ENCODE measurements at regions not wholly inside any gene's neighbourhood (a gene's known extent, or its start where the extent isn't known, plus 50 kb on each side); places are given as distances from the start of the nearest gene placed in this dataset.

DNA sequence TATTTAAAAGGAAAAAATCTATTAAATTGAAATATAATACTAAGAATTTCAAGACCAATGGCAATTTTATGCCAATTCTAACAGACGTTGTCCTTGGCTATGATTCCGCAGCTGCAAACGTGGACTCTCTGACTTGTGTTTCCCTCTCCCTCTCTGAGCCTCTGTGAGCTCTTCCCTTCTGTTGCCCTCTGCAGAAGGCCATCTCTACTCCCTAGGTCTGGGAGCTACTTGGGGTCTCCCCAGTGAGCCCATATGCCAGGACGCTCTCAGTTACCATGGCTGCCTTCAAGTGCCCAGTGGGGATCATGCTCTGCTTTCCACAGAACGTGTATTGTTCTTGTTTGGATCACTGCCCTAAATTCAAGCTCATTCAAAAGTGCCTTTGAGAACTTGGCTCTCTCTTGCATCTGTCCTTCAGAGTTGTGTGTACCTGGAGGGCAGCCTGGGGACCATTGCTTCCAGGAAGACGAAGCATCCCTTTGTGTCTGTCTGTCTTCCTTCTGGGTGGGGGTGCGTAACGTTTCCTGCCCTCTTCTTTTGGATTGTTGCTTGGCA, 97.5 kb upstream of the TSPAN2 start:
- Histone ChIP-seq H3K9ac (ENCODE audit: low read depth, low read length) (no peak overlapping the region), H3K4me3 (ENCODE audit: low read length) (no peak overlapping the region), H3K36me3 (ENCODE audit: insufficient read depth, low read depth, low read length) (no peaks in the 10 kb centered on the region), H3K27ac (ENCODE audit: low read length) (no peak overlapping the region), H3K4me1 (ENCODE audit: insufficient read depth, low read length) (peaks cover 5% of the 10 kb centered on the region; the same call in 1 of the 2 replicates), H3K9me3 (ENCODE audit: insufficient read depth, low read depth, low read length) (no peaks in the 10 kb centered on the region), H3K27me3 (ENCODE audit: insufficient read depth, low read length) (no peaks in the 10 kb centered on the region)

DNA sequence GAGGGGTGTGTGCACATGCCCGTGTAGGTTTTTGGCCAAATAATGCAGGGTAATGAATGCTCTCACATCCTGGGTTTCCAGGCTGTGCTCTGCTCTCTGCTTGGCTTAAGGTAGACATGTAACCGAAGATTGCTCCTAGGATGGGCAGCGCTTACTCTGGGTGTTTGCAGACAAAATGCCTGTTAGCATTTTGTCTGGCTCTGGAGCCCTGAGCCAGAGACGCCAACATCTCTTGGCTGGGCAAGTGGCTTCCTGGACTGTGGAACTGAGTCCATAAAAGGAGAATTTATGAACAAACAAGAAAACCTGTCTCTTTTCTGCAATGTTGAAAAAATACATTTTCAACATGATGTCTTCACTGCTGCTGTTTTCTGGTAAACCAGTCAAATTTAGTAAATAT, 96.0 kb upstream of the TSPAN2 start:
- no peaks in the 10 kb centered on the region for H3K36me3 ChIP-seq (ENCODE audit: insufficient read depth, low read depth, low read length)
- no peak overlapping the region for H3K9ac ChIP-seq (ENCODE audit: low read depth, low read length)
- H3K27ac ChIP-seq (ENCODE audit: low read length), result no peak overlapping the region
- no peak overlapping the region for H3K4me3 ChIP-seq (ENCODE audit: low read length)
- H3K9me3 ChIP-seq (ENCODE audit: insufficient read depth, low read depth, low read length), result no peaks in the 10 kb centered on the region
- H3K4me1 ChIP-seq (ENCODE audit: insufficient read depth, low read length), result peaks cover 5% of the 10 kb centered on the region; the same call in 1 of the 2 replicates
- H3K27me3 ChIP-seq (ENCODE audit: insufficient read depth, low read length), result no peaks in the 10 kb centered on the region

DNA sequence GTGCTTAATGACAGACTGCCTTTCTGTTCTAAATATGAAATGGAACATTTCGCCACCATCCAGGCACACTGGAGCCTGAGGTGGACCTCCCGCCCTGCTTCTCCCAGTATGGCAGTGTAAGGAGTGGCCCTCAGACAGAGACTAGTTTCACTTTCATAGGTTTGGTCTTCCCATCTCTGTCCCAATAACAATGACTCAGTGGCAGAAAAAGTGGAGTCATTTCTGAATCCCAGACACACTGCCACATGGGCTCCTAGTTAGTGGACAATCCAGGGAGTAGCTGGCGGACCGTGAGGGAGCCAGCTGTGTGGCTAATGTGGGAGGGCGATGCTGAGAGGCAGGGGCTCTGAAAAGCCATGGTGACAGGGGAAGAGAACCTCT, 95.6 kb upstream of the TSPAN2 start:
- Histone ChIP-seq H3K36me3 (ENCODE audit: insufficient read depth, low read depth, low read length) (no peaks in the 10 kb centered on the region), H3K9me3 (ENCODE audit: insufficient read depth, low read depth, low read length) (no peaks in the 10 kb centered on the region), H3K4me1 (ENCODE audit: insufficient read depth, low read length) (peaks cover under 1% of the 10 kb centered on the region; the same call in 1 of the 2 replicates), H3K9ac (ENCODE audit: low read depth, low read length) (no peak overlapping the region), H3K4me3 (ENCODE audit: low read length) (no peak overlapping the region), H3K27me3 (ENCODE audit: insufficient read depth, low read length) (no peaks in the 10 kb centered on the region), H3K27ac (ENCODE audit: low read length) (no peak overlapping the region)

DNA sequence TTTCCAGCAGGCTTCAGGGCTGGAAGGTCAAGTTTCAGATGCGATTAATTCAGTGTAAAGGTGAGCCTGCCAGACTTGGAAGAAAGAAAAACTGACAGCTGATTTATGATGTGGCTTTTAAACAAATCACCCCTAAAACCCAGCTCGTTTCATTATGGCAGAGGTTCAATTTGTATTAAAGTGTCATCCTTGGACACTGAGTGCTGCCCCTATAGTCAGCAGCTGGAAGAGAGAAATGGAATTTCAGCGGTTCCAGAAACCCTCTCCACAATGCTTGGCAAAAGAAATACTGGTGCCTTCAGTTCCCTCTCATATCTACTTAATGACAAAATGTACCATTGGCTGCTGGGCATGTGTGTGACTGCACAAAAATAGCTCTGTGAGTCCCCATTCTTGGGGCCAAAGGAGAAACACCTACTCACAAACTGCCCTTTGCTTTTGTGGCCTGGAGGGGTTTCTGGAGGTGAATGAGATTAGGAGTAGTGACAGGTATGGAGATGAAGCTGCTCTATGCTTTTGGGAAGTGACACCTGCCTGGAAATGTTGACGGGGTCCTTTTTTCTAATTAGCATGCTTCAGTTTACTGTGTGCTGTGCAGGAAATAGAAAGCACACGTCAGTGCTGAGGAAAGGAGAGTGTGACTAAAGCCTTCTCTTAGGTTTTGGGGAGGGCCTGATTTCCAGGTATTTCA, 95.1 kb upstream of the TSPAN2 start:
- Histone ChIP-seq H3K36me3 (ENCODE audit: insufficient read depth, low read depth, low read length) (no peaks in the 10 kb centered on the region), H3K27me3 (ENCODE audit: insufficient read depth, low read length) (no peaks in the 10 kb centered on the region), H3K9me3 (ENCODE audit: insufficient read depth, low read depth, low read length) (no peaks in the 10 kb centered on the region), H3K4me3 (ENCODE audit: low read length) (no peak overlapping the region), H3K27ac (ENCODE audit: low read length) (no peak overlapping the region), H3K4me1 (ENCODE audit: insufficient read depth, low read length) (no peaks in the 10 kb centered on the region), H3K9ac (ENCODE audit: low read depth, low read length) (no peak overlapping the region)

DNA sequence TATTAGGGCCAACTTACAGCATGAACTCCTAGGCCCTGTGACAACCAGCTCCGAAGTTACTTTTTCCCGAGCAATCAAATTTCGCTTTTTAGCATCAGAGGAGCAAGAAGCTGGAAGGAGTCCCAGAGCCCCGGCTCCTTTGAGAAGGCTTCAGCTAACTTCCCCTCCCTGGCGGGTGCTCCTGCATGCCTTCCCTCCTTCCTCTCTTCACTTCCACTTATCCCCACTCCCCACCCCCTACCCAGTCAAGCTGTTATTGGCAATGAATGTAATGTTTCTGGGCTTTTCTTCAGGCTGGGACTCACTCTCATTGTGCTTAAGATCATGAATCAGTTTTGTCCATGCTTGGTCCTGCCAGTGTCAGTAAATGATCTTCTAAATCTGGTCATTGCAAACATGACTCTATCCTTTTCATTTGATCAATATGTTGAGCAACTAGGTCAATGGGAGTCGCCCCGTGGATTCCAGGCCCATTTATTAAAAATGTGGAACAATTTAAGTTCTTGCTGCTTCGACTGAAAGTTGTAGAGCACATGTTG, 94.5 kb upstream of the TSPAN2 start:
- H3K4me3 ChIP-seq (ENCODE audit: low read length), result no peak overlapping the region
- no peaks in the 10 kb centered on the region for H3K4me1 ChIP-seq (ENCODE audit: insufficient read depth, low read length)

DNA sequence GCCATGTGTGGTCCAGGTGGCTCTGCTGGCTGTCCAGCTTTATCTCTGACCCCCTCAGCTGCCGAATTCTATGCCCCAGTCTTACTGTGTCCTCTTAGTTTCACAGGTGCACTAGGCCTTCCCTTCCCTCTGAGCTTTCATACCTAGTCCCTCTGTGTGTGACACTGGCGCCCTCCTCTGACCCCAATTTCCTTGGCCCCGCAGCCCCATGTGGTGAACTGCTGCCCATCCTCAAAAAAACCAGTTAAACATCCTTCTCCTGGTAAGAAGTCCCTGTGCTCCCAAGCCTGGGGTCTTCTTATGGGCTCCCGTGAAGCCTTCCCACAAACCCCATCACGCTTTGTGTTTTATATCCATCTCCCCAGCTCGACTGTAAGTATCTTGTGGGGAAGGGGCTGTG, 93.9 kb upstream of the TSPAN2 start:
- Histone ChIP-seq H3K4me3 (ENCODE audit: low read length) (no peak overlapping the region), H3K36me3 (ENCODE audit: insufficient read depth, low read depth, low read length) (no peaks in the 10 kb centered on the region), H3K9me3 (ENCODE audit: insufficient read depth, low read depth, low read length) (no peaks in the 10 kb centered on the region), H3K9ac (ENCODE audit: low read depth, low read length) (no peak overlapping the region), H3K27me3 (ENCODE audit: insufficient read depth, low read length) (no peaks in the 10 kb centered on the region), H3K4me1 (ENCODE audit: insufficient read depth, low read length) (no peaks in the 10 kb centered on the region), H3K27ac (ENCODE audit: low read length) (no peak overlapping the region)

More for the DNA sequence above, 94.5 kb upstream of the TSPAN2 start:
- Histone ChIP-seq H3K9ac (ENCODE audit: low read depth, low read length) (no peak overlapping the region), H3K27ac (ENCODE audit: low read length) (no peak overlapping the region), H3K9me3 (ENCODE audit: insufficient read depth, low read depth, low read length) (no peaks in the 10 kb centered on the region), H3K27me3 (ENCODE audit: insufficient read depth, low read length) (no peaks in the 10 kb centered on the region), H3K36me3 (ENCODE audit: insufficient read depth, low read depth, low read length) (no peaks in the 10 kb centered on the region)

DNA sequence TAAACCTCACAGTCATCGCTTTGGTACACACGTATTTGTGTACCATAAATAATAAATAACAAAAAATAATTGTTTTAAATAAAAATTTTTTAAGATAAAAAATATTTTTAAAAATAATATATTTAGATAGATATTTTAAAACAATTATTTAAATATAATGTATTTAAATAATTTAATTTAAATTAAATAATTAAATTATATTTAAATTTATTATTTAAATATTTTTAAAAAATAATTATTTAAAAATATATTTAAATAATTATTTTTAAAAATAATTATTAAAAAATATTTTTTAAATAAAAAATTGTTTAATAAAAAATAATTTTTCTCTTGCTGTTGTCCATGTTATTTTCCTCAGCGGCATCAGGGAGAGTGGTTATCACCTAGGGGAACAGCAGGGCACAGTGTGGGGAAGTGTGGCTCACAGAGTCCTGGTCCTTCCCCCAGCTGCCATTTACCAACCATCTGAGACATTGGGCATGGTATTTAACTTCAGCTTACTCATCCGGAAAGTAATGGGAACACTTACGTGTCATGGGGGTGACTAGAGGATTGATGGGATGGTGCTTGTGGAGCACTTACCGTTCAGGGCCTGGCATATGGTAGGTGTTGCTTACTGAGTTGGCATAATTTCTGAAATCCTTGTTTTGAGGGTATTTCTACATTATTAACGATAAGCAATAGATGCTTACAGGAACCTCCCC, 92.9 kb upstream of the TSPAN2 start:
- no peak overlapping the region for H3K9ac ChIP-seq (ENCODE audit: low read depth, low read length)
- no peak overlapping the region for H3K27ac ChIP-seq (ENCODE audit: low read length)
- no peaks in the 10 kb centered on the region for H3K27me3 ChIP-seq (ENCODE audit: insufficient read depth, low read length)
- no peaks in the 10 kb centered on the region for H3K4me1 ChIP-seq (ENCODE audit: insufficient read depth, low read length)
- no peaks in the 10 kb centered on the region for H3K9me3 ChIP-seq (ENCODE audit: insufficient read depth, low read depth, low read length)
- no peaks in the 10 kb centered on the region for H3K36me3 ChIP-seq (ENCODE audit: insufficient read depth, low read depth, low read length)
- H3K4me3 ChIP-seq (ENCODE audit: low read length), result no peak overlapping the region

DNA sequence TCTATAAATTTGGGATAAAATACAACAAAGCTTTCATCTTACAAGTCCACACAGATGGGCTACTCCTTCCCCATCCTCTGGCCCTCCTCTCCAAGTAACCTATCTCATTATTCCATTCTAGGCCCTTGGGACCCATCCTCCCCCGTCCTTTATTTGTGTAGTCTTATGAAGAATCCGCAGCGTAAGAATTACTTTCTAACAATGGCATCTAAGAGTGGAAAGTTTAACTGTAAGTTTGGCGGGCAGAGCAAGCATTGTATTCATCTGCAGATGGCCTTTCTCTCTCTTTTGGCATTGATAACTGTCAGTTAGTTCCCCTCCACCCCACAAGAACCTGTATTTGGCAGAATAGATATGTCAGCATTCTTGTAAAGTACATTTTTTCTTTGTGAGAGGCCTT, 91.9 kb upstream of the TSPAN2 start:
- no peak overlapping the region for H3K9ac ChIP-seq (ENCODE audit: low read depth, low read length)
- no peaks in the 10 kb centered on the region for H3K9me3 ChIP-seq (ENCODE audit: insufficient read depth, low read depth, low read length)
- H3K36me3 ChIP-seq (ENCODE audit: insufficient read depth, low read depth, low read length), result no peaks in the 10 kb centered on the region
- H3K4me1 ChIP-seq (ENCODE audit: insufficient read depth, low read length), result no peaks in the 10 kb centered on the region
- H3K4me3 ChIP-seq (ENCODE audit: low read length), result no peak overlapping the region
- H3K27ac ChIP-seq (ENCODE audit: low read length), result no peak overlapping the region
- no peaks in the 10 kb centered on the region for H3K27me3 ChIP-seq (ENCODE audit: insufficient read depth, low read length)

DNA sequence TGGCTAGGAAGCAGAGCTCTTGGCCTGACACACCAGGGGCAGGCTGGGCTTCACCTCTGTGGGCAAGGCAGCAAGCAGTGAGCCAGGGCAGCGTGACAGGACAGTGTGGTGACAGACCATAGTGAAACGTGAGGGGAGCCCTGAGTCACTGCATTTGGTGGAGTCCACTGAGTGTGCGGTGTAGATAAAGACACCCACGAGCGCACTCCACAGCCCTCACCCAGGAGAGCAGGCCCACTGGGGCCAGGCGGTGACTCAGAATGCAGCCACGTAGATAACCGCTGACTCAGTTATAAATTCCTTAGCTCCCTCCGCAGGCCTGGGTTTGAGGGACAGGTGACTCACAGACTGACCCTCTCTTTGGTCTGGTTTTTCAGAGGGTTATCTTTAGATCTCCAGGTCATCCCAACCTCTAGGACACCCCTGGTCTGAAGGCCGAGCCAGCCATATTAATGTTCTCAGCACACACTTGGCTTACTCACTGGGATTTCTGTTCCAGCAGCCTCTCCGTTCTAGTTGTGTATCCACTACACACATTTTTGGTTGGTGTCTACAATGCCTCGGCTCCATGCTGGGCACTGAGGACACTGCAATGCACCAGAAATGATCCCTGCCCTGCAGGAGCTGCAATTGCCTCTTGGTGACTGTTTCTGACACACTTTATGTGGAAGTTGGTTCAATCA, 90.2 kb upstream of the TSPAN2 start:
- no peaks in the 10 kb centered on the region for H3K9me3 ChIP-seq (ENCODE audit: insufficient read depth, low read depth, low read length)
- no peak overlapping the region for H3K4me3 ChIP-seq (ENCODE audit: low read length)
- H3K9ac ChIP-seq (ENCODE audit: low read depth, low read length), result no peak overlapping the region
- no peaks in the 10 kb centered on the region for H3K36me3 ChIP-seq (ENCODE audit: insufficient read depth, low read depth, low read length)
- no peaks in the 10 kb centered on the region for H3K4me1 ChIP-seq (ENCODE audit: insufficient read depth, low read length)
- no peak overlapping the region for H3K27ac ChIP-seq (ENCODE audit: low read length)
- no peaks in the 10 kb centered on the region for H3K27me3 ChIP-seq (ENCODE audit: insufficient read depth, low read length)

DNA sequence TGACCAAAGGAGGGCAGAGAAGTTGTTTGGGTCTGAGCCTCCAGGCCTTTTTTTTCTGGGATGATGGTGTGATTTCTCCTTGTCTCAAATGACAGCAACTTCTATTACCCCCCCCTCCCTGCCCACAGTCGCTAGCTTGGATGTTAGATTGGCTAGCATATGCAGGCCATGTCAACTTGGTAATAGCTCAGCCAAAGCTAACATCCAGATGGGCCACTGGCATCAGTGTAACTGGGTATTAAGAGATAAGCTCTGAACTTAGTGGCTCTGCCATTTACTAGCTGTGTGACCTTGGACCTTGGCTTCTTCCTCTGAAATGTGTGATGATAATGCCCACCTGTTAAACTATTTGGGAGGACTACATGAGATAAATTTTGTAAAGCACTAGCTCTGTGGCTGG, 86.9 kb upstream of the TSPAN2 start:
- H3K27ac ChIP-seq (ENCODE audit: low read length), result no peak overlapping the region
- H3K27me3 ChIP-seq (ENCODE audit: insufficient read depth, low read length), result no peaks in the 10 kb centered on the region
- no peaks in the 10 kb centered on the region for H3K9me3 ChIP-seq (ENCODE audit: insufficient read depth, low read depth, low read length)
- no peaks in the 10 kb centered on the region for H3K4me1 ChIP-seq (ENCODE audit: insufficient read depth, low read length)
- H3K36me3 ChIP-seq (ENCODE audit: insufficient read depth, low read depth, low read length), result no peaks in the 10 kb centered on the region
- no peak overlapping the region for H3K9ac ChIP-seq (ENCODE audit: low read depth, low read length)
- H3K4me3 ChIP-seq (ENCODE audit: low read length), result no peak overlapping the region

DNA sequence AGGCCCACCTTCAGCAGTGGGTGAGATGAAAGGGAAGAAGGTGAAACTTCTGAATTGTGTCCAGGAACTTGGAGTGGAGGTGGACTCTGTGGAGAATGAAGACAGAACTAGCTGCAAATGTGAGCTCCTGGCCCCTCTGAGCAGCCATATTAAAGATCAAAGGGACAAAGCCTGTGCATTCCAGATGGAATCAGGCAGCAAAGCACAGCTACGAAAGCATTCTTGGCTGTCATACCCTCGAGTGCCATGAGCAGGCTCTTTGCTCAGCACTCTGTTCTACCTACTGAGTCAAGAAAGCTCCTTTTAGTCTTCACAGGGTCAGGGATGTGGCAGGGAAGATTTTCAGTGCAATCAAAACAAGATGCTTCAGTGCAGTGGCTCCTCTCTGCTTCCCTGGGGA, 86.3 kb upstream of the TSPAN2 start:
- Histone ChIP-seq H3K9ac (ENCODE audit: low read depth, low read length) (no peak overlapping the region), H3K27me3 (ENCODE audit: insufficient read depth, low read length) (no peaks in the 10 kb centered on the region), H3K4me3 (ENCODE audit: low read length) (no peak overlapping the region), H3K27ac (ENCODE audit: low read length) (no peak overlapping the region), H3K4me1 (ENCODE audit: insufficient read depth, low read length) (no peaks in the 10 kb centered on the region), H3K9me3 (ENCODE audit: insufficient read depth, low read depth, low read length) (no peaks in the 10 kb centered on the region), H3K36me3 (ENCODE audit: insufficient read depth, low read depth, low read length) (no peaks in the 10 kb centered on the region)

Measured in iPS-20b (cell line).